WERI-Rb-1 (cell line): ENCODE measurements at regions not wholly inside any gene's neighbourhood (a gene's known extent, or its start where the extent isn't known, plus 50 kb on each side); places are given as distances from the start of the nearest gene placed in this dataset.

Experiments used
- DNase-seq: peaks from one replicate; pipeline ENCODE4 v3.0.0-alpha.2; 2020
- H3K27ac ChIP-seq: fragments of 250-450 bp; sonication (Bioruptor Pico); 2 replicates; pipeline ENCODE4 v1.5.1; 2020; ENCODE audit warnings: mild to moderate bottlenecking, moderate library complexity
- H3K27me3 ChIP-seq: fragments of 250-450 bp; sonication (Bioruptor Pico); 2 replicates; pipeline ENCODE4 v1.5.1; 2021; ENCODE audit warnings: mild to moderate bottlenecking, low read depth, moderate library complexity; ENCODE audit not compliant: insufficient read depth, severe bottlenecking
- H3K36me3 ChIP-seq: fragments of 250-450 bp; sonication (Bioruptor Pico); 2 replicates; pipeline ENCODE4 v1.5.1; 2020; ENCODE audit warnings: mild to moderate bottlenecking, moderate library complexity
- H3K4me3 ChIP-seq: 2 replicates; pipeline ENCODE4 v1.5.1; 2011; ENCODE audit warnings: low read depth, mild to moderate bottlenecking, control low read depth, low read length
- H3K9me3 ChIP-seq: fragments of 250-450 bp; sonication (Bioruptor Pico); 2 replicates; pipeline ENCODE4 v1.5.1; 2021; ENCODE audit warnings: mild to moderate bottlenecking, moderate library complexity; ENCODE audit not compliant: severe bottlenecking
- TF ChIP-seq, protein P1 (sequence below): IDR thresholded peaks from 2 replicates; pipeline ENCODE4 v1.5.1; 2011; ENCODE audit warnings: low read depth, mild to moderate bottlenecking, control low read depth, inconsistent platforms, low read length

DNA sequence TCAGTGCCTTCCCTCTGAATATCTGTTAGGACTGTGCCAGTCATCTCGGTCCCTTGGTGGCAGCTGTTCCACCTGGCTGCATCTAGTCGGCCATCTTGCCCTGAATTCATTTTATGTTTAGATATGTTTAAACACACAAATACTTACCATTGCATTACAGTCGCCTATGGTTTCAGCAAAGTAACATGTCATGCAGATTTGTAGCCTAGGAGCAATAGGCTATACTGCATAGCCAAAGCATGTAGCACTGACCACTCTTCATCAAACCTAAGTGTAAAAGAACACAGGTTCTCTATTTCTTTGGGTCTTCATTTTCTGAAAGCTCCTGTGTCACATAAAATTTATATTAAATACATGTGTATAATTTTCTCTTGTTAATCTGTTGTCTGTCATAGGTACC is 118.9 kb upstream of the THSD7A start:
- no peak for DNase-seq
- H3K4me3 ChIP-seq, result no peak overlapping the region
- H3K27me3 ChIP-seq, result no peaks in the 10 kb centered on the region
- H3K36me3 ChIP-seq, result no peaks in the 10 kb centered on the region
- H3K9me3 ChIP-seq, result no peaks in the 10 kb centered on the region
- TF ChIP-seq, protein P1, sequence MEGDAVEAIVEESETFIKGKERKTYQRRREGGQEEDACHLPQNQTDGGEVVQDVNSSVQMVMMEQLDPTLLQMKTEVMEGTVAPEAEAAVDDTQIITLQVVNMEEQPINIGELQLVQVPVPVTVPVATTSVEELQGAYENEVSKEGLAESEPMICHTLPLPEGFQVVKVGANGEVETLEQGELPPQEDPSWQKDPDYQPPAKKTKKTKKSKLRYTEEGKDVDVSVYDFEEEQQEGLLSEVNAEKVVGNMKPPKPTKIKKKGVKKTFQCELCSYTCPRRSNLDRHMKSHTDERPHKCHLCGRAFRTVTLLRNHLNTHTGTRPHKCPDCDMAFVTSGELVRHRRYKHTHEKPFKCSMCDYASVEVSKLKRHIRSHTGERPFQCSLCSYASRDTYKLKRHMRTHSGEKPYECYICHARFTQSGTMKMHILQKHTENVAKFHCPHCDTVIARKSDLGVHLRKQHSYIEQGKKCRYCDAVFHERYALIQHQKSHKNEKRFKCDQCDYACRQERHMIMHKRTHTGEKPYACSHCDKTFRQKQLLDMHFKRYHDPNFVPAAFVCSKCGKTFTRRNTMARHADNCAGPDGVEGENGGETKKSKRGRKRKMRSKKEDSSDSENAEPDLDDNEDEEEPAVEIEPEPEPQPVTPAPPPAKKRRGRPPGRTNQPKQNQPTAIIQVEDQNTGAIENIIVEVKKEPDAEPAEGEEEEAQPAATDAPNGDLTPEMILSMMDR, result no peak
- H3K27ac ChIP-seq, result no peak overlapping the region

DNA sequence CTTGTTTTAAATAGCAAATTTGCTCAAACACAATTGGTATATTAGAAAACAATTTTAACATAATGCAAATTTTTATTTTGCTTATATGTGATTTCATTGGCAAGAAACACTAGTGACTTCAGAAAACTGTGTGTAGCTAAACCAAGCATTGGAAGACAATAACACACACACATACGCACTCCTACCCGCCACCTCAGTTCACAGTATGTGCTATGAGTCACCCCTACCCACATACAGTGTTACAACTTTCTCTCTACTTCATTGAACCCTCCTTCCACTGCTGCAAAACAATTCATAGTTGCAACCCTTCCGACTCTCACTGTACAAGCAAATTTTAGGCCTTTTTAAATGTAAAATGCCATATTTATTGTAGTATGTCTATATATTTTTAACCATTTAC is 119.9 kb upstream of the THSD7A start:
- Histone ChIP-seq H3K27me3 (no peaks in the 10 kb centered on the region), H3K27ac (no peak overlapping the region), H3K36me3 (no peaks in the 10 kb centered on the region), H3K4me3 (no peak overlapping the region), H3K9me3 (no peaks in the 10 kb centered on the region)
- no peak for DNase-seq
- TF ChIP-seq, protein P1, result no peak

DNA sequence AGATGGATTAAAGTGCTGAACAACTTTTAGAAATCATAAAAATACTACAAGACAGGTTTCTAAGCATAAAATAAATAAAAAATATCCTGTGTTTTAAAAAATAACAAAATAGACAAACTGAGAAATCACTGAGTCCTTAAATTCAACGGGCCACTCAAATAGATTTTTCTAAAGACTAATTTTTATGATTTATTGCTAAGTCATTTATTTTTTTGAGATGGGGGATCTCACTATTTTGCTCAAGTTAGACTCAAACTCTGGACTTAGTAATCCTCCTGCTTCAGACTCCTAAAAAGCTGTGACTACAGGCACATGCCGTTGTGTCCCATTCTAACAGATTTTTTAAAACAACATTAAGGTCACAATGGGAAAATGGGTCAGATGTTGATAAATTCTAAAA is 121.0 kb upstream of the THSD7A start:
- Histone ChIP-seq H3K27me3 (no peaks in the 10 kb centered on the region), H3K4me3 (no peak overlapping the region), H3K27ac (no peak overlapping the region), H3K36me3 (no peaks in the 10 kb centered on the region), H3K9me3 (no peaks in the 10 kb centered on the region)
- TF ChIP-seq, protein P1, result no peak
- no peak for DNase-seq

DNA sequence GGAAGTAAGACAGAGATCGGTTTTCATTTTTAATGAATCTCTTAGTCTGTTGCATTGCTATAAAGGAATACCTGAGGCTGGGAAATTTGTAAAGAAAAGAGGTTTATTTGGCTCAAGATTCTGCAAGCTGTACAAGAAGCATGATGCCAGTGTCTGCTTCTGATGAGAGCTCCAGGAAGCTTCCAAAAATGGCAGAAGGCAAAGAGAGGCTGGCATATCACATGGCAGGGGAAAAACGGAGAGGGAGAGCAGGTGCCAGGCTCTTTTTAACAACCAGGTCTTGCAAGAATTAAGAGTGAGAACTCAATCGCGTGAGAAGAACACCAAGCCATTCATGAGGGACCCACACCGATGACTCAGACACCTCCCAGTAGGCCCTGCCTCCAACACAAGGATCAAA is 125.0 kb upstream of the THSD7A start:
- H3K4me3 ChIP-seq, result no peak overlapping the region
- DNase-seq, result no peak
- no peaks in the 10 kb centered on the region for H3K36me3 ChIP-seq
- no peak overlapping the region for H3K27ac ChIP-seq
- TF ChIP-seq, protein P1, result no peak
- no peaks in the 10 kb centered on the region for H3K9me3 ChIP-seq
- no peaks in the 10 kb centered on the region for H3K27me3 ChIP-seq

DNA sequence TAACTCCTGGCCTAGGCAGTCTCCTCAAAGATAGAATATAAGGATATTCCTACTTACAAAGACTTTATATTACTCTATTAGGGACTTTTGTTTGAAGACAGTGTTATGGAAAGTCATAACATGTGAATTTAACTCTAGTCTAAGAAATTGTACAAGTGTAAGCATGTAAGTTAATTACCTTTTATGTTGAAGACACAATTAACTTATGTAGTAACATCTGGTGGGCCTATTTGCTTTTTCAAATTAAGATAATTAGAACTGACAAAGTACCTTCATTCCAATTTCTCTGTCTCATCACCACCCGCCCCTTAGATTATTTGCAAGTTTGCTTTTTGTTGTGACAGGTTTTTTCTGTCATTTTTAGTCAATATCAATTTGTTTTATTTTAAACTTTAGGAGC is 126.0 kb upstream of the THSD7A start:
- DNase-seq, result no peak
- no peaks in the 10 kb centered on the region for H3K27me3 ChIP-seq
- H3K4me3 ChIP-seq, result no peak overlapping the region
- no peak overlapping the region for H3K27ac ChIP-seq
- TF ChIP-seq, protein P1, result no peak
- H3K36me3 ChIP-seq, result no peaks in the 10 kb centered on the region
- no peaks in the 10 kb centered on the region for H3K9me3 ChIP-seq

DNA sequence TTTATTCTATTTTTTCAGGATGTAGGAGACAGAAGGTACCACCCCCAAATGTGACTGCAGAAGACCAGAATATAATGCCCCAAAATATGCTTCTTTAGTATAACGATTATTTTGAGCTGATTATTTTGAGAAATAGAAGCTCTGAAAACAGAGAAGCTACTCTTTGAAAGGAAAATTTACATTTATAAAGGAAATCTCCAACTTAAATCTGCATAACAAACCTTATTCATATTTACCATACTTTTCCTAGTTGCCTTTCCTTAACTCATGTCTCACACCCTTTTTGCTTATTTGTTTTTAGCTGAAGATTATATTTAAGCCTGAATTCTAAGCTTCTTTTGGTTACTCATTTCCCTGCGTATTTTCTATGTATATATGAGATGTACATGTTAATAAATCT is 127.1 kb upstream of the THSD7A start:
- Histone ChIP-seq H3K27ac (no peak overlapping the region), H3K9me3 (no peaks in the 10 kb centered on the region), H3K4me3 (no peak overlapping the region), H3K27me3 (no peaks in the 10 kb centered on the region), H3K36me3 (no peaks in the 10 kb centered on the region)
- no peak for DNase-seq
- TF ChIP-seq, protein P1, result no peak
